ENCODE measurements at regions not wholly inside any gene's neighbourhood (a gene's known extent, or its start where the extent isn't known, plus 50 kb on each side); places are given as distances from the start of the nearest gene placed in this dataset.

GRCh38 chr18:77470569-77471413 lies 221.1 kb downstream of the GALR1 start:
- DNase-seq (ENCODE audit: low read depth, low spot score): no peak
- whole genome bisulfite sequencing (ENCODE audit: insufficient coverage, insufficient read length): no CpG with 5 or more reads among the region's 16 CpGs
- no peak overlapping the region for H3K27ac ChIP-seq (ENCODE audit: low read length)
- no peaks in the 10 kb centered on the region for H3K27me3 ChIP-seq (ENCODE audit: control insufficient read depth, insufficient read depth, low read length)
- H3K4me1 ChIP-seq (ENCODE audit: control insufficient read depth, insufficient read depth, low read length): no peaks in the 10 kb centered on the region
- no peaks in the 10 kb centered on the region for H3K36me3 ChIP-seq (ENCODE audit: control insufficient read depth, insufficient read depth, low read length)
- H3K9me3 ChIP-seq (ENCODE audit: control insufficient read depth, insufficient read depth, low read length): no peaks in the 10 kb centered on the region
- no peak overlapping the region for H3K4me3 ChIP-seq (ENCODE audit: low read length)

- Histone ChIP-seq H3K9me3 (ENCODE audit: control insufficient read depth, insufficient read depth, low read length) (no peaks in the 10 kb centered on the region), H3K27me3 (ENCODE audit: control insufficient read depth, insufficient read depth, low read length) (no peaks in the 10 kb centered on the region), H3K36me3 (ENCODE audit: control insufficient read depth, insufficient read depth, low read length) (no peaks in the 10 kb centered on the region), H3K4me3 (ENCODE audit: low read length) (no peak overlapping the region), H3K4me1 (ENCODE audit: control insufficient read depth, insufficient read depth, low read length) (no peaks in the 10 kb centered on the region), H3K27ac (ENCODE audit: low read length) (no peak overlapping the region)
- WGBS (ENCODE audit: insufficient coverage, insufficient read length): no CpG with 5 or more reads among the region's 1 CpG
- DNase-seq (ENCODE audit: low read depth, low spot score): no peak
These were observed 222.9 kb downstream of the GALR1 start for GRCh38 chr18:77472509-77472908.

GRCh38 chr18:77478646-77479442 lies 229.2 kb downstream of the GALR1 start:
- no peaks in the 10 kb centered on the region for H3K36me3 ChIP-seq (ENCODE audit: control insufficient read depth, insufficient read depth, low read length)
- DNase-seq (ENCODE audit: low read depth, low spot score): no peak
- H3K9me3 ChIP-seq (ENCODE audit: control insufficient read depth, insufficient read depth, low read length): no peaks in the 10 kb centered on the region
- no peak overlapping the region for H3K27ac ChIP-seq (ENCODE audit: low read length)
- no peaks in the 10 kb centered on the region for H3K4me1 ChIP-seq (ENCODE audit: control insufficient read depth, insufficient read depth, low read length)
- H3K27me3 ChIP-seq (ENCODE audit: control insufficient read depth, insufficient read depth, low read length): no peaks in the 10 kb centered on the region
- H3K4me3 ChIP-seq (ENCODE audit: low read length): no peak overlapping the region
- WGBS (ENCODE audit: insufficient coverage, insufficient read length): no CpG with 5 or more reads among the region's 9 CpGs

- Histone ChIP-seq H3K27ac (ENCODE audit: low read length) (no peak overlapping the region), H3K27me3 (ENCODE audit: control insufficient read depth, insufficient read depth, low read length) (no peaks in the 10 kb centered on the region), H3K9me3 (ENCODE audit: control insufficient read depth, insufficient read depth, low read length) (no peaks in the 10 kb centered on the region; the same call in 1 of the 2 replicates), H3K4me1 (ENCODE audit: control insufficient read depth, insufficient read depth, low read length) (no peaks in the 10 kb centered on the region), H3K4me3 (ENCODE audit: low read length) (no peak overlapping the region), H3K36me3 (ENCODE audit: control insufficient read depth, insufficient read depth, low read length) (no peaks in the 10 kb centered on the region; the same call in 1 of the 2 replicates)
- no CpG with 5 or more reads among the region's 3 CpGs for WGBS (ENCODE audit: insufficient coverage, insufficient read length)
- no peak for DNase-seq (ENCODE audit: low read depth, low spot score)
These were observed 231.9 kb downstream of the GALR1 start for GRCh38 chr18:77481541-77481940.

GRCh38 chr18:77482190-77483085 lies 232.8 kb downstream of the GALR1 start:
- WGBS (ENCODE audit: insufficient coverage, insufficient read length): no CpG with 5 or more reads among the region's 10 CpGs
- no peak for DNase-seq (ENCODE audit: low read depth, low spot score)
- Histone ChIP-seq H3K4me1 (ENCODE audit: control insufficient read depth, insufficient read depth, low read length) (no peaks in the 10 kb centered on the region), H3K27me3 (ENCODE audit: control insufficient read depth, insufficient read depth, low read length) (no peaks in the 10 kb centered on the region), H3K27ac (ENCODE audit: low read length) (no peak overlapping the region), H3K4me3 (ENCODE audit: low read length) (no peak overlapping the region), H3K36me3 (ENCODE audit: control insufficient read depth, insufficient read depth, low read length) (no peaks in the 10 kb centered on the region; the same call in 1 of the 2 replicates), H3K9me3 (ENCODE audit: control insufficient read depth, insufficient read depth, low read length) (no peaks in the 10 kb centered on the region; the same call in 1 of the 2 replicates)

- WGBS (ENCODE audit: insufficient coverage, insufficient read length): no CpG with 5 or more reads among the region's 3 CpGs
These were observed 237.3 kb downstream of the GALR1 start for GRCh38 chr18:77486985-77487384.

GRCh38 chr18:77487951-77488740 lies 238.5 kb downstream of the GALR1 start:
- H3K27ac ChIP-seq (ENCODE audit: low read length): no peak overlapping the region
- WGBS (ENCODE audit: insufficient coverage, insufficient read length): no CpG with 5 or more reads among the region's 7 CpGs
- H3K27me3 ChIP-seq (ENCODE audit: control insufficient read depth, insufficient read depth, low read length): no peaks in the 10 kb centered on the region; the same call in 1 of the 2 replicates
- no peaks in the 10 kb centered on the region for H3K4me1 ChIP-seq (ENCODE audit: control insufficient read depth, insufficient read depth, low read length)
- no peaks in the 10 kb centered on the region; the same call in 1 of the 2 replicates for H3K36me3 ChIP-seq (ENCODE audit: control insufficient read depth, insufficient read depth, low read length)
- no peak for DNase-seq (ENCODE audit: low read depth, low spot score)
- no peak overlapping the region for H3K4me3 ChIP-seq (ENCODE audit: low read length)
- H3K9me3 ChIP-seq (ENCODE audit: control insufficient read depth, insufficient read depth, low read length): no peaks in the 10 kb centered on the region; the same call in 1 of the 2 replicates

More at GRCh38 chr18:77486985-77487384, 237.3 kb downstream of the GALR1 start:
- no peak overlapping the region for H3K4me3 ChIP-seq (ENCODE audit: low read length)
- no peaks in the 10 kb centered on the region; the same call in 1 of the 2 replicates for H3K9me3 ChIP-seq (ENCODE audit: control insufficient read depth, insufficient read depth, low read length)
- DNase-seq (ENCODE audit: low read depth, low spot score): no peak
- H3K4me1 ChIP-seq (ENCODE audit: control insufficient read depth, insufficient read depth, low read length): no peaks in the 10 kb centered on the region
- H3K27ac ChIP-seq (ENCODE audit: low read length): no peak overlapping the region
- no peaks in the 10 kb centered on the region; the same call in 1 of the 2 replicates for H3K27me3 ChIP-seq (ENCODE audit: control insufficient read depth, insufficient read depth, low read length)
- H3K36me3 ChIP-seq (ENCODE audit: control insufficient read depth, insufficient read depth, low read length): no peaks in the 10 kb centered on the region; the same call in 1 of the 2 replicates

GRCh38 chr18:77495079-77495478 lies 245.4 kb downstream of the GALR1 start:
- Histone ChIP-seq H3K4me1 (ENCODE audit: control insufficient read depth, insufficient read depth, low read length) (no peaks in the 10 kb centered on the region), H3K36me3 (ENCODE audit: control insufficient read depth, insufficient read depth, low read length) (no peaks in the 10 kb centered on the region), H3K27me3 (ENCODE audit: control insufficient read depth, insufficient read depth, low read length) (no peaks in the 10 kb centered on the region), H3K4me3 (ENCODE audit: low read length) (no peak overlapping the region), H3K27ac (ENCODE audit: low read length) (no peak overlapping the region), H3K9me3 (ENCODE audit: control insufficient read depth, insufficient read depth, low read length) (no peaks in the 10 kb centered on the region)
- WGBS (ENCODE audit: insufficient coverage, insufficient read length): no CpG with 5 or more reads among the region's 5 CpGs
- no peak for DNase-seq (ENCODE audit: low read depth, low spot score)

- H3K4me1 ChIP-seq (ENCODE audit: control insufficient read depth, insufficient read depth, low read length): no peaks in the 10 kb centered on the region
- WGBS (ENCODE audit: insufficient coverage, insufficient read length): no CpG with 5 or more reads among the region's 1 CpG
- H3K27ac ChIP-seq (ENCODE audit: low read length): no peak overlapping the region
- no peak overlapping the region for H3K4me3 ChIP-seq (ENCODE audit: low read length)
- DNase-seq (ENCODE audit: low read depth, low spot score): no peak
- H3K36me3 ChIP-seq (ENCODE audit: control insufficient read depth, insufficient read depth, low read length): no peaks in the 10 kb centered on the region
- no peaks in the 10 kb centered on the region for H3K9me3 ChIP-seq (ENCODE audit: control insufficient read depth, insufficient read depth, low read length)
- no peaks in the 10 kb centered on the region for H3K27me3 ChIP-seq (ENCODE audit: control insufficient read depth, insufficient read depth, low read length)
These were observed 246.5 kb downstream of the GALR1 start for GRCh38 chr18:77495982-77496690.
